Heart right ventricle (tissue), 16 donors: ENCODE measurements at regions not wholly inside any gene's neighbourhood (a gene's known extent, or its start where the extent isn't known, plus 50 kb on each side); places are given as distances from the start of the nearest gene placed in this dataset.

Experiments
- ATAC-seq, 8 donors: fragments of 200-7000 bp; cut with Tn5 transposase; one replicate each; pipeline ENCODE4 v1.9.1; 2020; ENCODE audit warnings: mild to moderate bottlenecking in 8 of 8, moderate library complexity in 8 of 8, moderate number of reproducible peaks in 1 of 8
- DNase-seq, 2 donors: peaks; one replicate each; pipeline ENCODE4 v3.0.0-alpha.2; 2020
- H3K27ac ChIP-seq, 10 donors: fragments of 200-600 bp; sonication (generic) in 2 of 10; one replicate each; pipeline versions ENCODE4 v1.5.0 to v1.8.0; 2020 to 2022; ENCODE audit warnings: mild to moderate bottlenecking in 3 of 10
- H3K27me3 ChIP-seq, 7 donors: fragments of 200-600 bp; one replicate each; pipeline ENCODE4 v1.8.0; 2021 to 2022; ENCODE audit warnings: mild to moderate bottlenecking in 2 of 7
- H3K36me3 ChIP-seq, 9 donors: fragments of 200-600 bp; sonication (generic) in 1 of 9; one replicate each; pipeline versions ENCODE4 v1.5.0 to v1.8.0; 2020 to 2022; ENCODE audit warnings: mild to moderate bottlenecking in 2 of 9
- H3K4me1 ChIP-seq, 9 donors: fragments of 200-600 bp; sonication (generic) in 1 of 9; one replicate each; pipeline versions ENCODE4 v1.5.0 to v1.8.0; 2020 to 2022; ENCODE audit warnings: mild to moderate bottlenecking in 4 of 9
- H3K4me3 ChIP-seq, 10 donors: fragments of 200-600 bp; sonication (generic) in 2 of 10; one replicate each; pipeline versions ENCODE4 v1.5.0 to v1.8.0; 2020 to 2022; ENCODE audit warnings: mild to moderate bottlenecking in 7 of 10, moderate library complexity in 2 of 10
- H3K9me3 ChIP-seq, 11 donors: fragments of 200-600 bp in 10 of 11; sonication (generic) in 2 of 11; one replicate each; pipeline versions ENCODE4 v1.5.0 to v1.8.0; 2013 to 2022; ENCODE audit warnings: mild to moderate bottlenecking in 2 of 11, control low read depth in 1 of 11, moderate library complexity in 1 of 11
- WGBS, 2 donors: extraction: QIAGEN DNeasy Blood & Tissue Kit; methylation state at CpG; one replicate each; pipeline ENCODE4 v1.1.7; 2013; ENCODE audit warnings: inconsistent platforms in 1 of 2; 5-methylcytosine and 5-hydroxymethylcytosine counted together
- intact Hi-C, 10 donors: fragments of 100-400 bp; cut with DNase I; formaldehyde crosslinking; loops; one replicate each; pipeline versions ENCODE4 v1.11.1 to v1.14.2; 2022
- TF ChIP-seq, protein P1 (sequence below), 9 donors: fragments of 200-600 bp; sonication (generic) in 2 of 9; IDR thresholded peaks; one replicate each; pipeline versions ENCODE4 v1.5.0 to v1.8.0; 2021 to 2022; ENCODE audit warnings: antibody characterized with exemption in 9 of 9, mild to moderate bottlenecking in 5 of 9, moderate library complexity in 1 of 9
- donor health status: Arrhythmogenic right ventricular cardiomyopathy.
- donor health status: ischemic (EF 13 %, LVEDD 7.1; RV severe dilation, severe dysfunction).
- donor health status: healthy with polysubstance abuse.
- donor health status: DM: no; HTN: yes; CAD: no.
- donor health status: DM: no; HTN: no; CAD: no.
- donor health status: ischemic (EF 25% LVEDD 6.9; RV normal size, moderate dysfunction).
- donor health status: ischemic (EF 25% LVEDD 5.7; RV mildly dilated, moderate dysfunction).
- donor health status: healthy.
- donor health status: DM: yes; HTN: yes; CAD: no.
- donor health status: Ischemic cardiomyopathy.
- donor health status: ischemic (EF 35%, LVEDD 5.7; RV mildly dilated, moderate dysfunction).
- donor health status: nonischemic (EF 11% LVEDD 7.7; RV severe dilation, severe dysfunction).
- donor health status: DM: yes; HTN: yes; CAD: no.
- donor health status: PGD.
- donor health status: ischemic (EF 29% LVEDD 5.4; RV normal size, mild dysfunction).
- donor health status: nonischemic (EF 23%, LVEDD 6.1; RV moderate dilation, normal function).

- intact Hi-C loops = loop anchor here in 1 of 10 donors (10.0 kb wide), 1 partner anchor 373 kb away; the partner anchor contains the start of gene RAB15
- Histone ChIP-seq H3K27me3 (no peaks in the 10 kb centered on the region), H3K27ac (no peak overlapping the region), H3K36me3 (no peaks in the 10 kb centered on the region), H3K9me3 (no peaks in the 10 kb centered on the region), H3K4me1 (peaks cover 0 to 7% (median 0%) of the 10 kb centered on the region in 9 donors), H3K4me3 (no peak overlapping the region)
- DNase-seq (no peak), ATAC-seq (peak in 3 of 8 donors; percentile 46 to 89 (median 71))
- TF ChIP-seq, protein P1, sequence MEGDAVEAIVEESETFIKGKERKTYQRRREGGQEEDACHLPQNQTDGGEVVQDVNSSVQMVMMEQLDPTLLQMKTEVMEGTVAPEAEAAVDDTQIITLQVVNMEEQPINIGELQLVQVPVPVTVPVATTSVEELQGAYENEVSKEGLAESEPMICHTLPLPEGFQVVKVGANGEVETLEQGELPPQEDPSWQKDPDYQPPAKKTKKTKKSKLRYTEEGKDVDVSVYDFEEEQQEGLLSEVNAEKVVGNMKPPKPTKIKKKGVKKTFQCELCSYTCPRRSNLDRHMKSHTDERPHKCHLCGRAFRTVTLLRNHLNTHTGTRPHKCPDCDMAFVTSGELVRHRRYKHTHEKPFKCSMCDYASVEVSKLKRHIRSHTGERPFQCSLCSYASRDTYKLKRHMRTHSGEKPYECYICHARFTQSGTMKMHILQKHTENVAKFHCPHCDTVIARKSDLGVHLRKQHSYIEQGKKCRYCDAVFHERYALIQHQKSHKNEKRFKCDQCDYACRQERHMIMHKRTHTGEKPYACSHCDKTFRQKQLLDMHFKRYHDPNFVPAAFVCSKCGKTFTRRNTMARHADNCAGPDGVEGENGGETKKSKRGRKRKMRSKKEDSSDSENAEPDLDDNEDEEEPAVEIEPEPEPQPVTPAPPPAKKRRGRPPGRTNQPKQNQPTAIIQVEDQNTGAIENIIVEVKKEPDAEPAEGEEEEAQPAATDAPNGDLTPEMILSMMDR (IDR thresholded peaks at IDR 0.05) = no peak
- 64 to 74% methylated on average over 3 of the region's 3 CpGs for WGBS, 2 donors
Measured at GRCh38 chr14:65348137-65348536, 64.4 kb upstream of the FUT8 start.

- DNase-seq = no peak
- no peaks in the 10 kb centered on the region for H3K36me3 ChIP-seq
- intact Hi-C loops = loop anchor here in 1 of 10 donors (10.0 kb wide), 1 partner anchor 374 kb away; the partner anchor contains the start of gene RAB15
- WGBS, 2 donors = 78 to 96% methylated on average over 4 of the region's 4 CpGs
- TF ChIP-seq, protein P1 (IDR thresholded peaks at IDR 0.05) = no peak
- no peaks in the 10 kb centered on the region for H3K9me3 ChIP-seq
- peaks cover 0 to 7% (median 0%) of the 10 kb centered on the region in 9 donors for H3K4me1 ChIP-seq
- no peak overlapping the region for H3K4me3 ChIP-seq
- ATAC-seq = no peak
- no peaks in the 10 kb centered on the region for H3K27me3 ChIP-seq
- H3K27ac ChIP-seq = no peak overlapping the region
Measured at GRCh38 chr14:65349100-65349499, 63.4 kb upstream of the FUT8 start.

DNA sequence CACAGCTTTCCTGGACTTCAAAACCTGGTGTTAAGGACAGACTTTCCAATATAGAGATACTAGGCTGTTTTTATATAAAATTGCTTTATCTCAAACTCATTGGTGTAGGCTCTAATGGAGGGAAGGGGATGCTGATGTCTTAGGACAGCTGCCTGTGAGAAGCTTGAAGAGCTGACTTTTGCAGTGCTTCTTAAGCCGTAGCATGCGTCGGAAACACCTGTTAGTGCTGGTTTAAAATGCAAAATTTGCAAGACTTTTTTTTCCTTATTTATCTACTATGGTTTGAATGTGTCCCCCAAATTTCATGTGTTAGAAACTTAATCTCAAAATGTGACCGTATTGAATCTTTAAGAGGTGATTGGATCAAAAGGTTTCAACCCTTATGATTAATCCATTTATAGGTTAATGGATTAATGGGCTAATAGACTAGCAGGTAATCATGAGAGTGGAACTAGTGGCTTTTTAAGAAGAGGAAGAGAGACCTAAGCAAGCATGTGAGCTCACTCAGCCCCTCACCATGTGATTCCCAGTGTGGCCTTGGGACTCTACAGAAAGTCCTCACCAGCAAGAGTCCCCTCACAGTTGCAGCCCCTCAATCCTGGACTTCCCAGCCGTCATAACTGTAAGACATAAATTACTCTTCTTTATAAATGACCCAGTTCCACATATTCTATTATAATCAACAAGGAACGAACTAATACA lies 60.9 kb upstream of the FUT8 start:
- Histone ChIP-seq H3K4me1 (peaks cover 0 to 15% (median 0%) of the 10 kb centered on the region in 9 donors), H3K9me3 (no peaks in the 10 kb centered on the region), H3K4me3 (no peak overlapping the region), H3K36me3 (no peaks in the 10 kb centered on the region), H3K27me3 (no peaks in the 10 kb centered on the region), H3K27ac (no peak overlapping the region)
- DNase-seq (no peak), ATAC-seq (no peak)
- intact Hi-C loops = loop anchor here in 1 of 10 donors (10.0 kb wide), 1 partner anchor 127 kb away; no protein-coding TSS in a partner anchor
- whole genome bisulfite sequencing, 2 donors = 84 to 92% methylated on average over 6 of the region's 6 CpGs
- TF ChIP-seq, protein P1 (IDR thresholded peaks at IDR 0.05) = no peak

- H3K9me3 ChIP-seq = no peaks in the 10 kb centered on the region
- peaks cover 0 to 19% (median 6%) of the 10 kb centered on the region in 9 donors for H3K4me1 ChIP-seq
- no peak overlapping the region for H3K27ac ChIP-seq
- 79 to 84% methylated on average over 2 of the region's 2 CpGs for WGBS, 2 donors
- DNase-seq (no peak), ATAC-seq (peak in 2 of 8 donors; percentile 29 to 41)
- intact Hi-C loops = loop anchor here in 1 of 10 donors (10.0 kb wide), 1 partner anchor 128 kb away; no protein-coding TSS in a partner anchor
- no peaks in the 10 kb centered on the region for H3K36me3 ChIP-seq
- TF ChIP-seq, protein P1 (IDR thresholded peaks at IDR 0.05) = no peak
- H3K27me3 ChIP-seq = no peaks in the 10 kb centered on the region
- no peak overlapping the region for H3K4me3 ChIP-seq
Measured at GRCh38 chr14:65352964-65353530, 59.5 kb upstream of the FUT8 start.
